Ovary (tissue), 3 donors: ENCODE measurements at regions not wholly inside any gene's neighbourhood (a gene's known extent, or its start where the extent isn't known, plus 50 kb on each side); places are given as distances from the start of the nearest gene placed in this dataset.

Source experiments
- EP300 ChIP-seq: sonication (generic); formaldehyde crosslinking; IDR thresholded peaks from one replicate; pipeline ENCODE4 v1.6.1; 2017; ENCODE audit warnings: antibody characterized with exemption
- POLR2A ChIP-seq: fragments of 450-650 bp; IDR thresholded peaks from one replicate; pipeline ENCODE4 v1.6.1; 2017; ENCODE audit warnings: antibody characterized with exemption, mild to moderate bottlenecking, moderate library complexity
- TF ChIP-seq, protein P1 (sequence below), 3 donors: fragments of 450-650 bp in 2 of 3; fragments of 200-600 bp in 1 of 3; IDR thresholded peaks; one replicate each; pipeline versions ENCODE4 v1.5.1 to v1.8.0; 2016 to 2022; ENCODE audit warnings: antibody characterized with exemption in 3 of 3, mild to moderate bottlenecking in 1 of 3
- donor health status: DM: no; HTN: no; CAD: no.

DNA sequence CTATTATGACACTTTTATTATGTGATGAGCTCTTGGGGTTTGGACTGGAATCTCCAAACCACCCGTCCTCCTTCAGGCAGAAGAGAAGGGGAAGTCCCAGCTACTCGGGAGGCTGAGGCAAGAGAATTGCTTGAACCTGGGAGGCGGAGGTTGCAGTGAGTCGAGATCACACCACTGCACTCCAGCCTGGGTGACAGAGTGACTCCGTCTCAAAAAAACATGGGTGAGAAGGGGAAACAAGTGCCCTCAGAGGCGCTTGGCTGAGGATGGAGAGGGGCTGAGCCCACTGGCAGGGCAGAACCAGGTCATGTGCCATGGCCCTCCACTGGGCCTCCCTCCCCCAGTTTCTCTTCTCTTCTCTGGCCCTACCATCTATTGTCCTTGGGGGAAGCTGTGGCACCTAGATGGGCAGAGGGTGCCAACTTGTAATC is 120.9 kb upstream of the SMURF2 start:
- TF ChIP-seq, protein P1, sequence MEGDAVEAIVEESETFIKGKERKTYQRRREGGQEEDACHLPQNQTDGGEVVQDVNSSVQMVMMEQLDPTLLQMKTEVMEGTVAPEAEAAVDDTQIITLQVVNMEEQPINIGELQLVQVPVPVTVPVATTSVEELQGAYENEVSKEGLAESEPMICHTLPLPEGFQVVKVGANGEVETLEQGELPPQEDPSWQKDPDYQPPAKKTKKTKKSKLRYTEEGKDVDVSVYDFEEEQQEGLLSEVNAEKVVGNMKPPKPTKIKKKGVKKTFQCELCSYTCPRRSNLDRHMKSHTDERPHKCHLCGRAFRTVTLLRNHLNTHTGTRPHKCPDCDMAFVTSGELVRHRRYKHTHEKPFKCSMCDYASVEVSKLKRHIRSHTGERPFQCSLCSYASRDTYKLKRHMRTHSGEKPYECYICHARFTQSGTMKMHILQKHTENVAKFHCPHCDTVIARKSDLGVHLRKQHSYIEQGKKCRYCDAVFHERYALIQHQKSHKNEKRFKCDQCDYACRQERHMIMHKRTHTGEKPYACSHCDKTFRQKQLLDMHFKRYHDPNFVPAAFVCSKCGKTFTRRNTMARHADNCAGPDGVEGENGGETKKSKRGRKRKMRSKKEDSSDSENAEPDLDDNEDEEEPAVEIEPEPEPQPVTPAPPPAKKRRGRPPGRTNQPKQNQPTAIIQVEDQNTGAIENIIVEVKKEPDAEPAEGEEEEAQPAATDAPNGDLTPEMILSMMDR (IDR thresholded peaks at IDR 0.05): no peak
- TF ChIP-seq EP300 (no peak), POLR2A (no peak)
